NB4 (cell line): ENCODE measurements at regions not wholly inside any gene's neighbourhood (a gene's known extent, or its start where the extent isn't known, plus 50 kb on each side); places are given as distances from the start of the nearest gene placed in this dataset.

Experiments
- CTCF ChIP-seq: IDR thresholded peaks from one replicate; pipeline ENCODE4 v1.5.1; 2012; ENCODE audit warnings: low read depth, low read length
- MAX ChIP-seq: IDR thresholded peaks from 2 replicates; pipeline ENCODE4 v1.6.1; 2011; ENCODE audit warnings: low read depth, low read length
- POLR2A ChIP-seq: IDR thresholded peaks from 2 replicates; pipeline ENCODE4 v1.6.1; 2011; ENCODE audit warnings: mild to moderate bottlenecking; ENCODE audit not compliant: insufficient read length; ENCODE audit errors: extremely low read depth

- TF ChIP-seq CTCF (no peak), MAX (no peak), POLR2A (no peak)
These were observed 109.9 kb downstream of the PDHA2 start for GRCh38 chr4:95949808-95950207.
